Heart left ventricle (tissue), 16 donors: ENCODE measurements at regions not wholly inside any gene's neighbourhood (a gene's known extent, or its start where the extent isn't known, plus 50 kb on each side); places are given as distances from the start of the nearest gene placed in this dataset.

Experiments used
- ATAC-seq, 4 donors: fragments of 200-7000 bp; cut with Tn5 transposase; one replicate each; pipeline ENCODE4 v1.9.1; 2020 to 2022; ENCODE audit warnings: moderate library complexity in 4 of 4, mild to moderate bottlenecking in 3 of 4, moderate number of reproducible peaks in 1 of 4
- DNase-seq, 5 donors: peaks; one replicate each; pipeline ENCODE4 v3.0.0-alpha.2; 2020
- H3K27ac ChIP-seq, 12 donors: fragments of 200-600 bp; sonication (generic) in 4 of 12; one replicate each; pipeline versions ENCODE4 v1.5.0 to v1.8.0; 2016 to 2022; ENCODE audit warnings: mild to moderate bottlenecking in 2 of 12
- H3K27me3 ChIP-seq, 9 donors: fragments of 200-600 bp; sonication (generic) in 2 of 9; one replicate each; pipeline versions ENCODE4 v1.5.1 to v1.8.0; 2016 to 2022; ENCODE audit warnings: mild to moderate bottlenecking in 3 of 9
- H3K36me3 ChIP-seq, 9 donors: fragments of 200-600 bp; sonication (generic) in 2 of 9; one replicate each; pipeline versions ENCODE4 v1.5.0 to v1.8.0; 2018 to 2022; ENCODE audit warnings: mild to moderate bottlenecking in 2 of 9
- H3K4me1 ChIP-seq, 12 donors: fragments of 200-600 bp; sonication (generic) in 4 of 12; one replicate each; pipeline versions ENCODE4 v1.5.0 to v1.8.0; 2016 to 2022; ENCODE audit warnings: mild to moderate bottlenecking in 3 of 12
- H3K4me3 ChIP-seq, 12 donors: fragments of 200-600 bp; sonication (generic) in 4 of 12; one replicate each; pipeline versions ENCODE4 v1.5.0 to v1.8.0; 2017 to 2022; ENCODE audit warnings: mild to moderate bottlenecking in 9 of 12, moderate library complexity in 4 of 12
- H3K9me3 ChIP-seq, 12 donors: fragments of 200-600 bp; sonication (generic) in 4 of 12; one replicate each; pipeline versions ENCODE4 v1.5.0 to v1.8.0; 2016 to 2022; ENCODE audit warnings: mild to moderate bottlenecking in 1 of 12
- POLR2A ChIP-seq, 2 donors: fragments of 450-650 bp; IDR thresholded peaks; one replicate each; pipeline ENCODE4 v1.6.1; 2017; ENCODE audit warnings: antibody characterized with exemption in 2 of 2, mild to moderate bottlenecking in 2 of 2, moderate library complexity in 2 of 2
- WGBS, 4 donors: extraction: QIAGEN DNeasy Blood & Tissue Kit in 2 of 4; methylation state at CpG; one replicate each; pipeline versions ENCODE4 v1.1.5 to v1.1.7; 2013 to 2018; 5-methylcytosine and 5-hydroxymethylcytosine counted together
- intact Hi-C, 10 donors: fragments of 100-400 bp; cut with DNase I; formaldehyde crosslinking; loops; one replicate each; pipeline versions ENCODE4 v1.11.1 to v1.14.2; 2022
- TF ChIP-seq, protein P1 (sequence below), 12 donors: fragments of 200-600 bp; sonication (generic) in 4 of 12; IDR thresholded peaks; one replicate each; pipeline versions ENCODE4 v1.5.0 to v1.8.0; 2018 to 2022; ENCODE audit warnings: antibody characterized with exemption in 12 of 12, mild to moderate bottlenecking in 5 of 12
- donor health status: ischemic (EF 13 %, LVEDD 7.1; RV severe dilation, severe dysfunction).
- donor health status: healthy with polysubstance abuse.
- donor health status: DM: no; HTN: yes; CAD: no.
- donor health status: DM: no; HTN: no; CAD: no.
- donor health status: ischemic (EF 25% LVEDD 6.9; RV normal size, moderate dysfunction).
- donor health status: ischemic (EF 25% LVEDD 5.7; RV mildly dilated, moderate dysfunction).
- donor health status: healthy.
- donor health status: DM: yes; HTN: yes; CAD: no.
- donor health status: ischemic (EF 35%, LVEDD 5.7; RV mildly dilated, moderate dysfunction).
- donor health status: nonischemic (EF 11% LVEDD 7.7; RV severe dilation, severe dysfunction).
- donor health status: DM: yes; HTN: yes; CAD: no.
- donor health status: PGD.
- donor health status: ischemic (EF 29% LVEDD 5.4; RV normal size, mild dysfunction).
- donor health status: nonischemic (EF 23%, LVEDD 6.1; RV moderate dilation, normal function).

DNA sequence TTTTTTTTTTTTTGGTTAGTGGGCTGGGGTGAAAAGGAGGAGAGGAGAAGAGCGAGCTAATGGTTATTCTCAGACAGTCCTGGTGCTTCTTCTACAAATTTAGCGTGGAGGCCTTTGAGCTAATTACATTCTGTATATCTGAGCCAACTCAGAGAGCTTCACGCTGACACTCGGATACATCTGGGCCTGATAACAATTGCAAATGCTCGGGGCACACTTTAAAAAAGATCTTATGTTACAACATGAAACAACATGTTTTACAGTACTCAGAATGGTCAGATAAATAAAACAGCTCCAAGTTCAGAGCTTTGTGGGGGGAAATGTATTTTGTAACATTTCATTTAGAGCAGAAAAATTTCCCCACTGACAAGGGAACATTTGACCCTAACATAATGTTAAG is 966.9 kb upstream of the NR2F2 start:
- peaks cover 0 to 18% (median 8%) of the 10 kb centered on the region in 12 donors for H3K9me3 ChIP-seq
- ATAC-seq (no peak), DNase-seq (no peak)
- H3K27ac ChIP-seq = peak overlapping the region in 1 of 12 donors; percentile 13
- H3K4me1 ChIP-seq = peaks cover 0 to 24% (median 2%) of the 10 kb centered on the region in 12 donors
- WGBS, 4 donors = 33 to 37% (median 34%) methylated on average over 5 of the region's 5 CpGs
- intact Hi-C loops = no loop called here
- H3K36me3 ChIP-seq = no peaks in the 10 kb centered on the region
- no peak overlapping the region for H3K4me3 ChIP-seq
- peaks cover 0 to 3% (median 0%) of the 10 kb centered on the region in 9 donors for H3K27me3 ChIP-seq
- TF ChIP-seq, protein P1, sequence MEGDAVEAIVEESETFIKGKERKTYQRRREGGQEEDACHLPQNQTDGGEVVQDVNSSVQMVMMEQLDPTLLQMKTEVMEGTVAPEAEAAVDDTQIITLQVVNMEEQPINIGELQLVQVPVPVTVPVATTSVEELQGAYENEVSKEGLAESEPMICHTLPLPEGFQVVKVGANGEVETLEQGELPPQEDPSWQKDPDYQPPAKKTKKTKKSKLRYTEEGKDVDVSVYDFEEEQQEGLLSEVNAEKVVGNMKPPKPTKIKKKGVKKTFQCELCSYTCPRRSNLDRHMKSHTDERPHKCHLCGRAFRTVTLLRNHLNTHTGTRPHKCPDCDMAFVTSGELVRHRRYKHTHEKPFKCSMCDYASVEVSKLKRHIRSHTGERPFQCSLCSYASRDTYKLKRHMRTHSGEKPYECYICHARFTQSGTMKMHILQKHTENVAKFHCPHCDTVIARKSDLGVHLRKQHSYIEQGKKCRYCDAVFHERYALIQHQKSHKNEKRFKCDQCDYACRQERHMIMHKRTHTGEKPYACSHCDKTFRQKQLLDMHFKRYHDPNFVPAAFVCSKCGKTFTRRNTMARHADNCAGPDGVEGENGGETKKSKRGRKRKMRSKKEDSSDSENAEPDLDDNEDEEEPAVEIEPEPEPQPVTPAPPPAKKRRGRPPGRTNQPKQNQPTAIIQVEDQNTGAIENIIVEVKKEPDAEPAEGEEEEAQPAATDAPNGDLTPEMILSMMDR (IDR thresholded peaks at IDR 0.05) = no peak
- TF ChIP-seq POLR2A (IDR thresholded peaks at IDR 0.05) = no peak

DNA sequence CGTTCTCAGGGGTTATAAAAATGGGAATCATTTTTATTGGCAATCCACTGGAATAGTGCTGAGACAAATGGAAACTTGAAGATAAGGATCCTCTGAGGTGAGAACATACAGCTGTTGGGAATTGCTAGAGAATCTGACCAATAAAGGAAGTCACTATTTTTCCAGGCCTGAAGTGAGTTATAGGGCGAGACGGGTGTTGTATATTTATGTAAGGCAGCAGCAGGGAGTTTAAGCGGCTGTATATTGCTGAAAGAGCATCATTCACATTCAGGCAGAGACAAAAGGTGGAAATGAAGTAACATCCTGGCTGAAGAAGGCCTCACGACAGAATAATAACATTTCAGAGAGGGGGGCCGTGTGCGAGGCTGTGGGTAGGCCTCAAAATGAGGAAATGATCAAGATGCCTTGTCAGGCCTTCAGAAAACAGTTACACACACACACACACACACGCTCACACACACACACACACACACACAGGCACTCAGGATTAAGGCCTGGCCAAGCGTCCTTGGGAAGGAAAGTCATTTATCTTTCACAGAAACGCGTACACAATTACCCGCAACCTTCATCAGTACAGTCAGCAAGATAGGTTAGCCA is 964.9 kb upstream of the NR2F2 start:
- intact Hi-C loops = loop anchor here in 2 of 10 donors (2.0 to 5.0 kb wide), 2 partner anchors 37 to 63 kb away; no protein-coding TSS in a partner anchor
- Histone ChIP-seq H3K9me3 (peaks cover 0 to 18% (median 8%) of the 10 kb centered on the region in 12 donors), H3K4me1 (peaks cover 0 to 24% (median 2%) of the 10 kb centered on the region in 12 donors), H3K4me3 (no peak overlapping the region), H3K27ac (peak overlapping the region in 10 of 12 donors; percentile 9 to 73 (median 41)), H3K36me3 (no peaks in the 10 kb centered on the region), H3K27me3 (peaks cover 0 to 3% (median 0%) of the 10 kb centered on the region in 9 donors)
- 45 to 54% (median 48%) methylated on average over 12 of the region's 12 CpGs for WGBS, 4 donors
- DNase-seq (peak in 4 of 5 donors; percentile 29 to 60 (median 44)), ATAC-seq (peak; percentile 80 to 97 (median 90))
- TF ChIP-seq POLR2A (IDR thresholded peaks at IDR 0.05) = no peak
- TF ChIP-seq, protein P1 (IDR thresholded peaks at IDR 0.05) = no peak

DNA sequence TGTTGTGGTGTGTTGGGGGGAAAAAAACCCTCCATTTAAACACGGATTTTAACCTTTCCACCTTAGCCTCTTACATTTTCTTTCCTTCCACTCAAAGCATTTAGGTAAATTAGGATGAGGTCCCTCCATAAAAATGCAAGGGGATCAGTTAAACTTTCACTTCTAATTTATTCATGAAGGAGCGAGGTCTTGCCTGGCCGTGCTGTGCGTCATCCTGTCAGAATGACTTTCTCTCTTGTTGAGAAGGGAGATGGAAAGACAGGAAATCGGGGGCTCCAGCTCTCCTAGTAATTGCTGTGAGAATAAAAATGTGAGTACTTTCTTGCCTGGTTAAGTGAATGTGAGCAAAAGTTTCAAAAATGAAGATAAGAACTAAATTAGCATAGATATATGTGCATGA is 962.3 kb upstream of the NR2F2 start:
- intact Hi-C loops = loop anchor here in 1 of 10 donors (5.0 kb wide), 1 partner anchor 66 kb away; no protein-coding TSS in a partner anchor
- H3K4me3 ChIP-seq = no peak overlapping the region
- no peak for DNase-seq
- H3K9me3 ChIP-seq = no peaks in the 10 kb centered on the region
- H3K4me1 ChIP-seq = peaks cover 0 to 24% (median 2%) of the 10 kb centered on the region in 12 donors
- WGBS, 4 donors = 47 to 57% (median 50%) methylated on average over 5 of the region's 5 CpGs
- no peak for ATAC-seq
- no peaks in the 10 kb centered on the region for H3K36me3 ChIP-seq
- no peak overlapping the region for H3K27ac ChIP-seq
- H3K27me3 ChIP-seq = peaks cover 0 to 3% (median 0%) of the 10 kb centered on the region in 9 donors
- TF ChIP-seq, protein P1 (IDR thresholded peaks at IDR 0.05) = no peak
- TF ChIP-seq POLR2A (IDR thresholded peaks at IDR 0.05) = no peak

DNA sequence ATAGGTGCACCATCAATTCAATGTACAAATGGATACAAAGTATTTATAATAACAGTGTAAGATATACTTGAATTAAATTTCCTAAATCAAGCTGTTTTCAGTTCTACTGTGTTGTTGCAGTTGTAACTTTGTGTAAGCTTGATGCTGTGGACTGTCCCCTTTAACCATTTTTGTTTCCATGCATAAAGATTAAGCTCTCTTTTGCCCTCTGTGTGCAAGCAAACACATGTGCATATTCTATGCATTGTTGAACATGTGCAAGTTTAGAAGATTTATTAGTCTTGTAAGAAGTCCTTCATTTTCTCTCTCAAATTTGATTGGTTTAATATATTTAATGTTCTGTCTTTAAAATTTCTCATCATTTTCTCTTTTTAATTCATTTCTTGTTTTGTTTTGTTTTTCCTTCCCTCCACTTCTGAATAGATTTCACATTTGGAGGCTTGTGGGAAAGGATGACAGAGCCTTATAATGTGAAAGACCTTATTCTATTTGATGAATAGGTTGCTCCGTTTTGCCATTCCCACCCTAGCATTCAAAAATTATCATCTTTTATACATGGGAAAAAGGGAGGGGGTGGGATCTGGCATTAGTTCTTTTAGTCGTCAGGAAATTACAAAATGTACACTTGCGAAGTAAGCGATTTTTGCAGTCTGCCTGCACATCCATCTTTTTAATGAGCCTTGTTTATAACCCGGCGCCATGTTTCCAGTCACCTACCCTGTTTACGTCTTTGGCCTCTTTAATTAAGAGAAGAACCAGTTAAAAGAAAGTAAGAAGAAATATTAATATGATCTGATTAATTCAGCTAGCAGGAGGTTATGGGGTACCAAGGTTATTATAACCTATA is 961.5 kb upstream of the NR2F2 start:
- peaks cover 0 to 20% (median 2%) of the 10 kb centered on the region in 12 donors for H3K4me1 ChIP-seq
- 91 to 94% (median 92%) methylated on average over 7 of the region's 7 CpGs for WGBS, 4 donors
- ATAC-seq (no peak), DNase-seq (no peak)
- peaks cover 0 to 1% (median 0%) of the 10 kb centered on the region in 9 donors for H3K27me3 ChIP-seq
- H3K9me3 ChIP-seq = no peaks in the 10 kb centered on the region
- H3K36me3 ChIP-seq = no peaks in the 10 kb centered on the region
- intact Hi-C loops = loop anchor here in 1 of 10 donors (5.0 kb wide), 1 partner anchor 67 kb away; no protein-coding TSS in a partner anchor
- no peak overlapping the region for H3K27ac ChIP-seq
- H3K4me3 ChIP-seq = no peak overlapping the region
- TF ChIP-seq, protein P1 (IDR thresholded peaks at IDR 0.05) = no peak
